Cerebellar cortex (tissue), 1 donor: ENCODE measurements at regions not wholly inside any gene's neighbourhood (a gene's known extent, or its start where the extent isn't known, plus 50 kb on each side); places are given as distances from the start of the nearest gene placed in this dataset.
"Not testable (repeated sequence)": the region's sequence is repeated elsewhere in the genome, so short reads cannot be mapped to it uniquely, and the experiment has no call there.

Experiments
- DNase-seq: peaks from one replicate; pipeline ENCODE4 v3.0.0-alpha.2; 2015; ENCODE audit warnings: low spot score

DNA sequence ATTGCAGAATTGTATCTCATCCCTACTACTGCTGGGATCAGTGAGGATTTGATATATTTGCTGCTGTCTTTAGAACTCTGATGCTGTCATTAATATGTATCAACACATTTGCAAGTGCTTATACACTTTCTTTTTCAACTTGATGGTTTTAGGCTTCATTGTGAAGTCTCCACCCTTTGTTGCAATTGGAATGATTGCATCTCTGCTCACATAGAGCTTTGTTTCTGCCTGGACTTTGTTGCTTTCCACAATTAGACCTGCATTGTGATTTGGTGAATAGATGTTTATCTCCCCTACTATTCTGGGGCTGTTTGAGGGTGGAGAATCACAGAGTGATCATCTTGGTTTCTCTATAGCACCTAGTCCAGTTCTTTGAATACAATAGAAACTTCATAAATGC is 666.7 kb downstream of the EPM2A start:
- no peak for DNase-seq

- no peak for DNase-seq
Measured at GRCh38 chr6:145069966-145070365, 665.4 kb downstream of the EPM2A start.

GRCh38 chr6:145070791-145071190 is 664.5 kb downstream of the EPM2A start:
- DNase-seq = no peak

- no peak for DNase-seq
Measured at GRCh38 chr6:145071836-145072235, 663.5 kb downstream of the EPM2A start.

DNA sequence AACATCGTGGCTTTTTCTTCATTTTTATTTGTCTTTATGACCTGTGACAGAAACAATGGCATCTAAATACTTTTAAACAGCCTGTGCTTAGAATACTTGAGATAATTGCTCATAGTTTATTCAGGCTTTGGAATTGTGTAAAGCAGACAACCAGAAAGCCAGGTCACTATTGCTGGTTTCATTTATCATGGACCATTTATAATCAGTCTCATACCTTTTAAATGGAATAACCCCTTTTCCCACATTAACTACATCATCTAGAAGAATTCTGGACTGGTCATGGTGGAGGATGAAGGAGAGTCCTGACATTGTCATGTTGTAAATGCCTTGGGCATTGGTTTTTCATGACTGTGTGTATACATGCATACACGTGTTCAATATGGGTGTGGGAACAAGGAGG is 661.5 kb downstream of the EPM2A start:
- DNase-seq = no peak

DNA sequence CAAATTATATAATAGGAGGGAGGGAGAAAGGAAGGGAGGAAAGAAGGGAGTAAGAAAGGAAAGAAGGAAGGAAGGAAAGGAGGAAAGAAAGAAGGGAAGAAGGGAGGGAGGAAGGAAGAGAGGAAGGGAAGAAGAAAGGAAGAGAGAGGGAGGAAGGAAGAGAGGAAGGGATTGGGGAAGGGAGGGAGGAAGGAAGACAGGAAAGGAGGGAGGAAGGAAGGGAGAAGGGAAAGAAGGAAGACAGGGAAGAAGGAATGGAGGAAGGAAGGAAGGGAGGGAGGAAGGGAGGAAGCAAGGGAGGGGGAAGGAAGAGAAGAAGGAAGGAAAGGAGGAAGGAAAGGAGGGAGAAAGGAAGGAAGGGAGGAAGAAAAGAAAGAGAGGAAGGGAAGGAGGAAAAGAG is 660.5 kb downstream of the EPM2A start:
- DNase-seq = no peak

GRCh38 chr6:145075425-145075824 is 659.9 kb downstream of the EPM2A start:
- DNase-seq = no peak

DNA sequence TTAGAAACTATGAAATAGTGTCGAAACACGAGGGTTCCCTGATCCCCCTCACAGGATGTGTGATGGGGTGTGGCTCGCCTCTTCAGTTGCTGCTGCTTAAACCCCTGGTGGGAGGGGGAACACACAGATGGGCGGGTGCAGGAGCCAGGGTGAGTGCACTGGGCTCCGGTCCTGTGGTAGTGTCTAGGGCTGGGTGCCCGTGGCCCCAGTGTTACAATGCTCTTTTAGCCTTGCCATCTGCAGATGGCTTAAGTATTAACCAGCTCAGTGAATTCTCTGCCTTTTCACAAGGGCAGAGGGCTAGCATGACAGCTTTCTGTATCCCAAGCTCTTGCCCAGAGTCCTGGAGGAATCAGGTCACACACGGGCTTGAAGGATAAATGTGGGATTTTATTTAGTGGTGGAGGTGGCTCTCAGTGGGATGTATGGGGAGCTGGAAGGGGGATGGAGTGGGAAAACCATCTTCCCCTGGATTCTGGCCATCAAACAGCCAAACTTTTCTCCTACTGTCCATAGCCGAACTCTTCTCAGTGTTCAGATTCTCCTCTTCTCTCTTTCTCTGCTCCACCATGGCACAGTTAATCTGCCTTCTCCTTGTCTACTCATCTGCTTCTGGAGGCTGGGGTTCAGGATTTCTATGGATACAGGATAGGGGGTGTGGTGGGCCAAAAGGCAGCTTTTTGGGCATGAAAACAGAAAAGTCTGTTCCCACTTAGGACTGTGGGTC is 659.0 kb downstream of the EPM2A start:
- DNase-seq = no peak

- no peak for DNase-seq
Measured at GRCh38 chr6:145077382-145077781, 657.9 kb downstream of the EPM2A start.

DNA sequence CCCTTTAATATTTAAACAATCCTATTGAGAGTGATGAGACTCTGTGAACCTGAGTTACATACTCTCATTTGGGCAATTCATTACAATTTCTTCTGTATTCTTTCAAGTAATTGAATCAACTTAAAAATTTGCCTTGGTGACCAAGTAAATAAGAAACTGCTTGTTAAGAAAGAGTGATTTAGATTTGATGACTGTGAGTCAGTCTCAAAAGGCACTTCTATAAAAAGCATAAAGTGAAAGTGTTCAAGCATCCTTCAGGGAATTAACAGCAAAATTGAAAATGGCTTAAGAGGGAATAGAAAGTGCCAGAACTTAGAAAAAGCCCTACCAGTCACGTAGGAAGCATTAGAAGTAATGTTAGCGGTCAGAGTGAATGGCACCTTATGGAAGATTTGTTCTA is 654.7 kb downstream of the EPM2A start:
- no peak for DNase-seq

DNA sequence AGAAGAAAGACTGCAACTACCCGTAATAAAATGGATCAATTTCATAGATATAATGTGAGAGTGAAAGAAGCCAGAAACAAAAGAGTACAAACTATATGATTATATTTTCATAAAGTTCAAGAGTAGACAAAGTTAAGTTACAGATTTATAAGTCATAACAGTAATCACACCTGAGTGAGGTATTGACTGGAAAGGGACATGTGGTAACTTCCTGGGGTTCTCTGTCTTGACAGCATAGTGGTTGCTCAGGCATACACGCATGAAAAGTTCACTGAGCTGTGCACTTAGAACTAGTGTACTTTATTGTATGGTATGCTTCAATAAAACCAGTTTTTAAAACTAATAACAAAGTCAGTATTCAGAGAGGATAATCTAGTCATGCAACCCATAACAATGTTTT is 653.6 kb downstream of the EPM2A start:
- no peak for DNase-seq

DNA sequence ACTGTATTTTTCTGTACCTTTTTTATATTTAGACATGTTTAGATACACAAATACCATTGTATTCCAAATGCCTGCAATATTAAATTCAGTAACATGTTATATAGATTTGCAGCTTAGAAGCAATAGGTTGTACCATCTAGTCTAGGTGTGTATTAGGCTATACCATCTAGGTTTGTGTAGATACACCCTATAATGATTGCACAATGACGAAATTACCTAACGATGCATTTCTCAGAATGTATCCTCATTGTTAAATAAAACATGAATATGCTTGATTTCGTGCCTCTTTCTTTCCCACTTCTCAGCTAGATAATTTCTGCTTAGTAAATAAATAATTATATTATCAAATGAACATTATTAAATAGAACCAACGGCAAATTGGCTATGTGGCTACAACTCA is 653.0 kb downstream of the EPM2A start:
- no peak for DNase-seq

GRCh38 chr6:145086197-145086596 is 649.1 kb downstream of the EPM2A start:
- no peak for DNase-seq

- no peak for DNase-seq
Measured at GRCh38 chr6:145087034-145087433, 648.3 kb downstream of the EPM2A start.

GRCh38 chr6:145090801-145091585 is 644.3 kb downstream of the EPM2A start:
- no peak for DNase-seq

- no peak for DNase-seq
Measured at GRCh38 chr6:145091586-145092142, 643.7 kb downstream of the EPM2A start.

- no peak for DNase-seq
Measured at GRCh38 chr6:145092554-145092953, 642.8 kb downstream of the EPM2A start.

DNA sequence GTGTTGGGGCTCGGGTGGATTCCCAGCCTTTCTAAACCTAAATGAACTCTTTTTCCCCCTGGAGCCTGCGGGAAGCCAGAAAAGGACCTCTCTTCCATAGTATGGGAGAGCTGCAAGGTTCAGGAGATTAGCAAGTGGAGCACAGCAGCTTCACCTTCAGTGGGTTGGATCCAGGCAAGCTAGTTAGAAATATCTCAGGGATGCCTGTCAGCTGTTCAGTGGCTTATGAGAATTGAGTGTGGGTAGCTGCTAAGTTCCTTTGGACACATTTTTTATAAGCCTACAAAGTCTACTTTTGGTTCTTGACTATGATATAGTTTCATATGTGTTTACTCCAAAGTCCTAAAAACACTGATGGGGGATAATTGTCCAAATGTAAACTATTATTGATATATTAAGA is 642.1 kb downstream of the EPM2A start:
- no peak for DNase-seq

GRCh38 chr6:145096846-145097245 is 638.5 kb downstream of the EPM2A start:
- DNase-seq = no peak

DNA sequence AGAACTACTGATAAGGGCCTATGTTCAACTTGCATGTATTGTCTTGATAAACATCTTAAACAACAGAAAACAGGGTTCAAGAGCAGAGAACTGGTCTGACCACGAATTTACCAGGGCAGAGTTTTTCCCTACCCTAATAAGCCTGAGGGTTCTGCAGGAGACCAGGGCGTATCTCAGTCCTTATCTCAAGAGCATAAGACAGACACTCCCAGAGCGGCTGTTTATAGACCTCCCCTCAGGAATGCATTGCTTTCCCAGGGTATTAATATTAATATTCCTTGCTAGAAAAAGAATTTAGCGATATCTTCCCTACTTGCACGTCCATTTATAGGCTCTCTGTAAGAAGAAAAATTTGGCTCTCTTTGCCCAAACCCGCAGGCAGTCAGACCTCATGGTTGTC is 637.2 kb downstream of the EPM2A start:
- DNase-seq = not testable (repeated sequence)

DNA sequence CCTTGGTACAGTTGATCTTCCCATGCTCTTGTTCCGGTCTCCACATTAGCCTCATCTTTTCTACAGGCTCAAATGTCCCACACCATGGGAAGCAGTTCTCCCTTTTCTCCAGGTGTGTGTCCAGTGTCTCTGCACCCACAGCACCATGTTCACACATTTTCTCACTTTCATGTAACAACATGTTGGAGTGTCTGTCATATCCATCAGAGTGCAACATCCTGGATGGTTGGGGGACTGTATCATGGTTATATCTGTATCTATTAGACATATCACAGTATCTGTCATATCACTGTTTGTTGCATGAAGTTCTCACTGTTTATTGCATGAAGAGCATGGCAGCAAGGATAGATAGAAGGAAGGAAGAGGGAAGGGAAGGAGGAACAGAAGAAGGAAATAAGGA is 635.6 kb downstream of the EPM2A start:
- no peak for DNase-seq

GRCh38 chr6:145110109-145110508 is 625.2 kb downstream of the EPM2A start:
- DNase-seq = no peak

DNA sequence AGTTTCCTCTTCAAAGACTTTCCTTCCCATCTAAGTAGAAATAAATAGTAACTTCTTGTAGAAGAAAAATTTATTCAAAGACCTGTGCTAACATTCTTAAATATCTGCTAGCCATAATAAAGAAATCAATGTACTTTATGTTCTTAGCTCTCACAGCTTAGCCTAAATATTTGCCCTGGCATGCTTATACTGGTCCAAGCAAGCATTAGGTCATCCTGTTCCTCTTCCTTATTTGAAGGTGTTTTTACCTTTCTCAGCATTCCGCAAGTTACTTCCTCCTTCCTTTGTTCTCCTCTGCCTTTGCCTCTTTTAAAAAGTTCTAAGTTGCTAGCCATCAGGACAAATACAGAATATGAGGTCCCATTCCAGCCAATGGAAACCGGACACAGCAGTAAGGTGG is 623.9 kb downstream of the EPM2A start:
- DNase-seq = not testable (repeated sequence)
